ENCODE measurements at regions not wholly inside any gene's neighbourhood (a gene's known extent, or its start where the extent isn't known, plus 50 kb on each side); places are given as distances from the start of the nearest gene placed in this dataset.
"Not testable (repeated sequence)": the region's sequence is repeated elsewhere in the genome, so short reads cannot be mapped to it uniquely, and the experiment has no call there.

GRCh38 chr2:234802071-234802844, 149.6 kb upstream of the SH3BP4 start:
- no peak for DNase-seq (ENCODE audit: low read depth in 2 of 2)

- DNase-seq (ENCODE audit: low read depth in 2 of 2) = no peak
Observed at GRCh38 chr2:234797566-234798250, 154.1 kb upstream of the SH3BP4 start.

- no peak for DNase-seq (ENCODE audit: low read depth in 2 of 2)
Observed at GRCh38 chr2:234796045-234796591, 155.7 kb upstream of the SH3BP4 start.

GRCh38 chr2:234795272-234795920, 156.4 kb upstream of the SH3BP4 start:
- DNase-seq (ENCODE audit: low read depth in 2 of 2) = no peak

- DNase-seq (ENCODE audit: low read depth in 2 of 2) = no peak
Observed at GRCh38 chr2:234794866-234795265, 157.0 kb upstream of the SH3BP4 start.

GRCh38 chr2:234793212-234793785, 158.5 kb upstream of the SH3BP4 start:
- no peak for DNase-seq (ENCODE audit: low read depth in 2 of 2)

GRCh38 chr2:234792621-234793022, 159.2 kb upstream of the SH3BP4 start:
- DNase-seq (ENCODE audit: low read depth in 2 of 2) = no peak

- DNase-seq (ENCODE audit: low read depth in 2 of 2) = not testable (repeated sequence)
Observed at GRCh38 chr2:234792096-234792495, 159.7 kb upstream of the SH3BP4 start.

- DNase-seq (ENCODE audit: low read depth in 2 of 2) = no peak
Observed at GRCh38 chr2:234790380-234790779, 161.4 kb upstream of the SH3BP4 start.

GRCh38 chr2:234789556-234790325, 162.1 kb upstream of the SH3BP4 start:
- DNase-seq (ENCODE audit: low read depth in 2 of 2) = no peak

- DNase-seq (ENCODE audit: low read depth in 2 of 2) = no peak
Observed at GRCh38 chr2:234788841-234789240, 163.0 kb upstream of the SH3BP4 start.

GRCh38 chr2:234788381-234788780, 163.4 kb upstream of the SH3BP4 start:
- DNase-seq (ENCODE audit: low read depth in 2 of 2) = no peak

- no peak for DNase-seq (ENCODE audit: low read depth in 2 of 2)
Observed at GRCh38 chr2:234787114-234787513, 164.7 kb upstream of the SH3BP4 start.

GRCh38 chr2:234773764-234774409, 177.9 kb upstream of the SH3BP4 start:
- no peak for DNase-seq (ENCODE audit: low read depth in 2 of 2)

GRCh38 chr2:234773129-234773528, 178.7 kb upstream of the SH3BP4 start:
- no peak for DNase-seq (ENCODE audit: low read depth in 2 of 2)

- DNase-seq (ENCODE audit: low read depth in 2 of 2) = no peak
Observed at GRCh38 chr2:234772733-234773060, 179.1 kb upstream of the SH3BP4 start.

- DNase-seq (ENCODE audit: low read depth in 2 of 2) = no peak
Observed at GRCh38 chr2:234771980-234772732, 179.7 kb upstream of the SH3BP4 start.

GRCh38 chr2:234771176-234771575, 180.6 kb upstream of the SH3BP4 start:
- DNase-seq (ENCODE audit: low read depth in 2 of 2) = no peak

GRCh38 chr2:234770715-234771141, 181.1 kb upstream of the SH3BP4 start:
- DNase-seq (ENCODE audit: low read depth in 2 of 2) = no peak

GRCh38 chr2:234770031-234770506, 181.7 kb upstream of the SH3BP4 start:
- DNase-seq (ENCODE audit: low read depth in 2 of 2) = no peak

Measured in stimulated activated CD8-positive, alpha-beta memory T cell treated with anti-CD3 and anti-CD28 coated beads, Interleukin-7, amount 100 ng/mL, for 4 hours (primary cell).